ENCODE measurements at regions not wholly inside any gene's neighbourhood (a gene's known extent, or its start where the extent isn't known, plus 50 kb on each side); places are given as distances from the start of the nearest gene placed in this dataset.
"Not testable (repeated sequence)": the region's sequence is repeated elsewhere in the genome, so short reads cannot be mapped to it uniquely, and the experiment has no call there.

DNA sequence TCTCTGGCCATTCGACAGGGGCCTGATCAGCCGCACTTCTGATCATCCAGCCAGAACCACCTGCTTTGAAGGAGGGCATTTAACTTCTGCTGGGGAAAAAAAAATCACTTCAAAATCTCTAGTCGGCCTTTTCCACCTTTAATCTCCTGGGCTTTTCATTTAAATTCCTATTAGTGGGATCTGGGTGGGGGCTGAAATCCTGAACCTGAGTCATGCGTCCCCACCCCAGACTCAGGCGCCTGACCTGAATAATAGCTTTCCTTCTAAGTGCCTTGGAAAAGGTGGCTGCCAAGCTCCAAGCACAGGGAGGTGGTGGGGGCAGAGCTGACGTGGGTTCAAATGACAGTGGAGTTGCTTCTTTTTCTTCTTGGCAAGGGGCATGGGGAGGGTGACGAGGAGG, 246.0 kb upstream of the EXOC2 start:
- Histone ChIP-seq H3K27ac (ENCODE audit: insufficient read depth in 1 of 2, low read depth in 1 of 2, low read length in 2 of 2, poor library complexity in 1 of 2, severe bottlenecking in 2 of 2) (no peak overlapping the region), H3K9me3 (ENCODE audit: control extremely low read depth in 1 of 5, control insufficient read depth in 4 of 5, insufficient read depth in 2 of 5, low read depth in 1 of 5, low read length in 4 of 5) (peaks cover 0 to 5% (median 3%) of the 10 kb centered on the region in 5 experiments), H3K4me1 (ENCODE audit: control extremely low read depth in 1 of 4, control insufficient read depth in 4 of 4, insufficient read depth in 4 of 4, low read length in 3 of 4) (no peaks in the 10 kb centered on the region), H3K36me3 (ENCODE audit: control insufficient read depth in 4 of 4, insufficient read depth in 4 of 4, low read length in 3 of 4) (no peaks in the 10 kb centered on the region), H3K27me3 (replicated peaks in 2 of 5; ENCODE audit: control insufficient read depth in 4 of 5, insufficient read depth in 5 of 5, low read length in 4 of 5) (peaks cover 0 to 27% (median 5%) of the 10 kb centered on the region in 5 experiments), H3K4me3 (ENCODE audit: control insufficient read depth in 1 of 7, extremely low read depth in 1 of 7, insufficient read depth in 4 of 7, low read depth in 2 of 7, low read length in 6 of 7) (no peak overlapping the region)
- 96% methylated on average over 5 of the region's 7 CpGs for WGBS (ENCODE audit: insufficient coverage)
- POLR2A ChIA-PET: no interaction called here
- CTCF ChIA-PET: no interaction called here
- DNase-seq: no peak

DNA sequence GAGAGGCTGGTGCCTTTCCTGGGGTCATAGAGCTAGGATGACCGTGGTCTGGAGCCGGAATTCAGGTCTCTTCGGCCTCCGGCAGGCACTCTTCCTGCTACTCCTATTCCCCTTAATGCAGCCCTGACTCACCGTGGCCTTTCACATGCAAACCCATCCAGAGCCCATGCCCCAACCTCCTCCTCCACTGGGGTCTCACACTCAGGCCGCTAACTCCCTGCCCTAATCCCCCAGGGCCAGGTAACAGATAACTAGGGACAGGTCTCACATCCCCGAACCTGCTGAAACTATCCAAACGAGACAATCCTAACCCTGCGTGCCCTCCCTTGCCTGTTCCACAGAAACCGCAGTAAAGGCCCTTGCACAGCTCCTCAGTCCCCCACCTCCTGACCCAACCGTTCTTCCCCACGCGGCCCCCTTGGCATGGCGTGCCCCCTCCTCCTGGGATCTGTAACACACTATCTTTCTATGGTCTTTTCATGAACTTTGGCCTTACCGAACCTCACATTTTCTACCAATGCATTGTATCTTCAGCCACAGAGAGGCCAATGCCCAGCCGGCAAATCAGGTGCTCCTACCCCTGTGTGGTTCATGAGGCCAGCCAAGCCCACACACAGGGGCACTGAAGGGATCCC, 245.4 kb upstream of the EXOC2 start:
- H3K36me3 ChIP-seq (ENCODE audit: control insufficient read depth in 4 of 4, insufficient read depth in 4 of 4, low read length in 3 of 4): no peaks in the 10 kb centered on the region
- peaks cover 0 to 27% (median 5%) of the 10 kb centered on the region in 5 experiments for H3K27me3 ChIP-seq (replicated peaks in 2 of 5; ENCODE audit: control insufficient read depth in 4 of 5, insufficient read depth in 5 of 5, low read length in 4 of 5)
- H3K27ac ChIP-seq (ENCODE audit: insufficient read depth in 1 of 2, low read depth in 1 of 2, low read length in 2 of 2, poor library complexity in 1 of 2, severe bottlenecking in 2 of 2): no peak overlapping the region
- H3K4me3 ChIP-seq (ENCODE audit: control insufficient read depth in 1 of 7, extremely low read depth in 1 of 7, insufficient read depth in 4 of 7, low read depth in 2 of 7, low read length in 6 of 7): no peak overlapping the region
- CTCF ChIA-PET: no interaction called here
- POLR2A ChIA-PET: interaction anchor here (0.5 kb wide), 1 partner anchor 429 kb away, joined by 4 read pairs; no protein-coding TSS in a partner anchor
- no peaks in the 10 kb centered on the region for H3K4me1 ChIP-seq (ENCODE audit: control extremely low read depth in 1 of 4, control insufficient read depth in 4 of 4, insufficient read depth in 4 of 4, low read length in 3 of 4)
- WGBS (ENCODE audit: insufficient coverage): 90% methylated on average over 16 of the region's 16 CpGs
- no peak for DNase-seq
- peaks cover 0 to 3% (median 3%) of the 10 kb centered on the region in 5 experiments for H3K9me3 ChIP-seq (ENCODE audit: control extremely low read depth in 1 of 5, control insufficient read depth in 4 of 5, insufficient read depth in 2 of 5, low read depth in 1 of 5, low read length in 4 of 5)

DNA sequence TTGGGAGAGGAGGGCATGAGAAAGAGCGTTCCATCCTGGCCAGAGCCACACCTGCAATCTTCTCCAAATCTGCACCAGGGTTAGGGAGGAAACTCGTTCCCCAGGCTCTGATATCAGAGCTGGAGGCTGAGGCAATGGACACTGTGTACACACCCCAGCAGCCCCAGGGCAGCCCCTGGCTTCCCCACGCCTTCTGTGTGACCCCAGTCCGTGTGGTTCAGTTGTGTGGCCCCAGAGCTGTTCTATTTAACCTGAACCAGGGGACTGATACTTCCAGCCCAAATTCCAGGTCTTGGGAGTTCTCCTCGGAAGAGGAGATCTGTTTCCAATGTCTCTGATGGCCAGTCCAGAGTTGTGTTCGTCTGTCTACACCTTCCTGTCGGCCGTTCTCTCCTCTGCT, 242.6 kb upstream of the EXOC2 start:
- 92% methylated on average over 8 of the region's 8 CpGs for WGBS (ENCODE audit: insufficient coverage)
- POLR2A ChIA-PET: no interaction called here
- H3K9me3 ChIP-seq (ENCODE audit: control extremely low read depth in 1 of 5, control insufficient read depth in 4 of 5, insufficient read depth in 2 of 5, low read depth in 1 of 5, low read length in 4 of 5): no peaks in the 10 kb centered on the region
- H3K4me1 ChIP-seq (ENCODE audit: control extremely low read depth in 1 of 4, control insufficient read depth in 4 of 4, insufficient read depth in 4 of 4, low read length in 3 of 4): no peaks in the 10 kb centered on the region
- DNase-seq: no peak
- H3K36me3 ChIP-seq (ENCODE audit: control insufficient read depth in 4 of 4, insufficient read depth in 4 of 4, low read length in 3 of 4): no peaks in the 10 kb centered on the region
- peaks cover 0 to 27% (median 4%) of the 10 kb centered on the region in 5 experiments for H3K27me3 ChIP-seq (replicated peaks in 2 of 5; ENCODE audit: control insufficient read depth in 4 of 5, insufficient read depth in 5 of 5, low read length in 4 of 5)
- no peak overlapping the region for H3K4me3 ChIP-seq (ENCODE audit: control insufficient read depth in 1 of 7, extremely low read depth in 1 of 7, insufficient read depth in 4 of 7, low read depth in 2 of 7, low read length in 6 of 7)
- no peak overlapping the region for H3K27ac ChIP-seq (ENCODE audit: insufficient read depth in 1 of 2, low read depth in 1 of 2, low read length in 2 of 2, poor library complexity in 1 of 2, severe bottlenecking in 2 of 2)
- CTCF ChIA-PET: no interaction called here

GRCh38 chr6:934686-935085, 241.7 kb upstream of the EXOC2 start:
- H3K4me1 ChIP-seq (ENCODE audit: control extremely low read depth in 1 of 4, control insufficient read depth in 4 of 4, insufficient read depth in 4 of 4, low read length in 3 of 4): no peaks in the 10 kb centered on the region
- 88% methylated on average over 3 of the region's 3 CpGs for WGBS (ENCODE audit: insufficient coverage)

DNA sequence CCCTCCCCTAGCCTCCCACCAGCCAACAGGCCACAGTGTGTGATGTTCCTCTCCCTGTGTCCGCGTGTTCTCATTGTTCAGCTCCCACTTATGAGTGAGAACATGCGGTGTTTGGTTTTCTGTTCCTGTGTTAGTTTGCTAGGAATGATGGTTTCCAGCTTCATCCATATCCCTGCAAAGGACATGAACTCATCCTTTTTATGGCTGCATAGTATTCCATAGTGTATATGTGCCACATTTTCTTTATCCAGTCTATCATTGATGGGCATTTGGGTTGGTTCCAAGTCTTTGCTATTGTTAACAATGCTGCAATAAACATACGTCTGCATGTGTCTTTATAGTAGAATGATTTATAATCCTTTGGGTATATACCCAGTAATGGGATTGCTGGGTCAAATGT, 239.0 kb upstream of the EXOC2 start:
- WGBS (ENCODE audit: insufficient coverage): no CpG with 5 or more reads among the region's 4 CpGs
- H3K27ac ChIP-seq (ENCODE audit: insufficient read depth in 1 of 2, low read depth in 1 of 2, low read length in 2 of 2, poor library complexity in 1 of 2, severe bottlenecking in 2 of 2); H3K4me1 ChIP-seq (ENCODE audit: control extremely low read depth in 1 of 4, control insufficient read depth in 4 of 4, insufficient read depth in 4 of 4, low read length in 3 of 4); H3K36me3 ChIP-seq (ENCODE audit: control insufficient read depth in 4 of 4, insufficient read depth in 4 of 4, low read length in 3 of 4); H3K4me3 ChIP-seq (ENCODE audit: control insufficient read depth in 1 of 7, extremely low read depth in 1 of 7, insufficient read depth in 4 of 7, low read depth in 2 of 7, low read length in 6 of 7); POLR2A ChIA-PET; CTCF ChIA-PET; H3K9me3 ChIP-seq (ENCODE audit: control extremely low read depth in 1 of 5, control insufficient read depth in 4 of 5, insufficient read depth in 2 of 5, low read depth in 1 of 5, low read length in 4 of 5); DNase-seq: not testable (repeated sequence)
- H3K27me3 ChIP-seq (replicated peaks in 2 of 5; ENCODE audit: control insufficient read depth in 4 of 5, insufficient read depth in 5 of 5, low read length in 4 of 5): peaks cover 0 to 26% (median 4%) of the 10 kb centered on the region in 5 experiments

More at GRCh38 chr6:934686-935085, 241.7 kb upstream of the EXOC2 start:
- POLR2A ChIA-PET: no interaction called here
- no peaks in the 10 kb centered on the region for H3K9me3 ChIP-seq (ENCODE audit: control extremely low read depth in 1 of 5, control insufficient read depth in 4 of 5, insufficient read depth in 2 of 5, low read depth in 1 of 5, low read length in 4 of 5)
- CTCF ChIA-PET: no interaction called here
- no peak overlapping the region for H3K27ac ChIP-seq (ENCODE audit: insufficient read depth in 1 of 2, low read depth in 1 of 2, low read length in 2 of 2, poor library complexity in 1 of 2, severe bottlenecking in 2 of 2)
- peaks cover 0 to 27% (median 4%) of the 10 kb centered on the region in 5 experiments for H3K27me3 ChIP-seq (replicated peaks in 2 of 5; ENCODE audit: control insufficient read depth in 4 of 5, insufficient read depth in 5 of 5, low read length in 4 of 5)
- DNase-seq: no peak
- no peaks in the 10 kb centered on the region for H3K36me3 ChIP-seq (ENCODE audit: control insufficient read depth in 4 of 4, insufficient read depth in 4 of 4, low read length in 3 of 4)
- no peak overlapping the region for H3K4me3 ChIP-seq (ENCODE audit: control insufficient read depth in 1 of 7, extremely low read depth in 1 of 7, insufficient read depth in 4 of 7, low read depth in 2 of 7, low read length in 6 of 7)

GRCh38 chr6:927157-927556, 234.2 kb upstream of the EXOC2 start:
- Histone ChIP-seq H3K4me1 (ENCODE audit: control extremely low read depth in 1 of 4, control insufficient read depth in 4 of 4, insufficient read depth in 4 of 4, low read length in 3 of 4) (no peaks in the 10 kb centered on the region), H3K27me3 (replicated peaks in 2 of 5; ENCODE audit: control insufficient read depth in 4 of 5, insufficient read depth in 5 of 5, low read length in 4 of 5) (peaks cover 0 to 14% (median 0%) of the 10 kb centered on the region in 5 experiments), H3K36me3 (ENCODE audit: control insufficient read depth in 4 of 4, insufficient read depth in 4 of 4, low read length in 3 of 4) (no peaks in the 10 kb centered on the region), H3K9me3 (ENCODE audit: control extremely low read depth in 1 of 5, control insufficient read depth in 4 of 5, insufficient read depth in 2 of 5, low read depth in 1 of 5, low read length in 4 of 5) (peaks cover 0 to 11% (median 2%) of the 10 kb centered on the region in 5 experiments), H3K4me3 (ENCODE audit: control insufficient read depth in 1 of 7, extremely low read depth in 1 of 7, insufficient read depth in 4 of 7, low read depth in 2 of 7, low read length in 6 of 7) (no peak overlapping the region), H3K27ac (ENCODE audit: insufficient read depth in 1 of 2, low read depth in 1 of 2, low read length in 2 of 2, poor library complexity in 1 of 2, severe bottlenecking in 2 of 2) (no peak overlapping the region)
- POLR2A ChIA-PET: no interaction called here
- no peak for DNase-seq
- 92% methylated on average over 11 of the region's 11 CpGs for WGBS (ENCODE audit: insufficient coverage)
- CTCF ChIA-PET: no interaction called here

DNA sequence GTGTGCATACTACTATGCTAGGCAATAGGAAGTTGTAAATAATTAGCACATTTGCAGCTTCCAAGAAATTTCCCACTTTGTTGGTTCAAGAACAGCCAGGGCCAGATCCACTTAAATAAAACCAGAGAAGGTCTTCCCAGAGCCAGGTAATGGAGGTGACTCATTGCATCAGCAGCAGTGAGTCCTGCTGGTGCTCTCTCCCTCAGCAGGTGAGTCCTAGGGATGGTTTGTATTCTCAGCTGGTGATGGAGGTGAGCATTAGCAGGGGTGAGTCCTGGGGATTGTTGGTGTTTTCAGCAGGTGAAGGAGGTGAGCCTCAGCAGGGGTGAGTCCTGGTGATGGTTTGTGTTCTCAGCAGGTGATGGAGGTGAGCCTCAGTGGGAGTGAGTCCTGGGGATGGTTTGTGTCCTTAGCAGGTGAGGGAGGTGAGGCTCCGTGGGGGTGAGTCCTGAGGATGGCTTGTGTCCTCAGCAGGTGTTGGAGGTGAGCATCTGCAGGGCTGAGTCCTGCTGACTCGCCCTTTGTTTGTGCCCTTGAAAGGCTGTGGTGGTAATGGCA, 232.8 kb upstream of the EXOC2 start:
- POLR2A ChIA-PET: no interaction called here
- WGBS (ENCODE audit: insufficient coverage): no CpG with 5 or more reads among the region's 2 CpGs
- no peak for DNase-seq
- CTCF ChIA-PET: no interaction called here
- Histone ChIP-seq H3K27ac (ENCODE audit: insufficient read depth in 1 of 2, low read depth in 1 of 2, low read length in 2 of 2, poor library complexity in 1 of 2, severe bottlenecking in 2 of 2) (no peak overlapping the region), H3K27me3 (replicated peaks in 2 of 5; ENCODE audit: control insufficient read depth in 4 of 5, insufficient read depth in 5 of 5, low read length in 4 of 5) (peaks cover 0 to 17% (median 0%) of the 10 kb centered on the region in 5 experiments), H3K4me3 (ENCODE audit: control insufficient read depth in 1 of 7, extremely low read depth in 1 of 7, insufficient read depth in 4 of 7, low read depth in 2 of 7, low read length in 6 of 7) (no peak overlapping the region), H3K9me3 (ENCODE audit: control extremely low read depth in 1 of 5, control insufficient read depth in 4 of 5, insufficient read depth in 2 of 5, low read depth in 1 of 5, low read length in 4 of 5) (peaks cover 0 to 24% (median 7%) of the 10 kb centered on the region in 5 experiments), H3K36me3 (ENCODE audit: control insufficient read depth in 4 of 4, insufficient read depth in 4 of 4, low read length in 3 of 4) (no peaks in the 10 kb centered on the region), H3K4me1 (ENCODE audit: control extremely low read depth in 1 of 4, control insufficient read depth in 4 of 4, insufficient read depth in 4 of 4, low read length in 3 of 4) (no peaks in the 10 kb centered on the region)

All from common myeloid progenitor, CD34-positive (primary cell).